OCI-LY3 (cell line): ENCODE measurements at regions not wholly inside any gene's neighbourhood (a gene's known extent, or its start where the extent isn't known, plus 50 kb on each side); places are given as distances from the start of the nearest gene placed in this dataset.

Experiments used
- H2AFZ ChIP-seq: fragments of 200-600, 300-600 bp; shearing (Covaris generic); 2 replicates; pipeline ENCODE4 v1.6.0; 2014; ENCODE audit warnings: antibody characterized with exemption, low read depth, low read length
- H3K27ac ChIP-seq: fragments of 200-600, 300-600 bp; sonication (generic); 2 replicates; pipeline ENCODE4 v1.5.1; 2014; ENCODE audit warnings: mild to moderate bottlenecking, low read length, moderate library complexity, mixed read lengths
- H3K27me3 ChIP-seq: fragments of 200-600, 300-600 bp; sonication (generic); 2 replicates; pipeline ENCODE4 v1.6.1; 2014; ENCODE audit warnings: low read depth, low read length, mixed read lengths
- H3K36me3 ChIP-seq: fragments of 200-600, 300-600 bp; sonication (generic); replicated peaks from 2 replicates; pipeline ENCODE3; 2014; ENCODE audit warnings: low read depth, low read length, mixed read lengths
- H3K4me1 ChIP-seq: fragments of 300-600, 200-600 bp; sonication (generic); 2 replicates; pipeline ENCODE4 v1.6.1; 2014; ENCODE audit warnings: low read length, mixed read lengths
- H3K4me2 ChIP-seq: fragments of 200-600, 300-600 bp; sonication (generic); 2 replicates; pipeline ENCODE4 v1.6.1; 2014; ENCODE audit warnings: low read length, mixed read lengths
- H3K4me3 ChIP-seq: fragments of 300-600, 200-600 bp; sonication (generic); 2 replicates; pipeline ENCODE4 v1.5.1; 2014; ENCODE audit warnings: antibody characterized with exemption, mild to moderate bottlenecking, low read length, moderate library complexity
- H3K79me2 ChIP-seq: fragments of 300-600, 200-600 bp; shearing (Covaris generic); 2 replicates; pipeline ENCODE4 v1.6.1; 2014; ENCODE audit warnings: mild to moderate bottlenecking, low read length, mixed read lengths
- H3K9ac ChIP-seq: fragments of 300-600, 200-600 bp; shearing (Covaris generic); 2 replicates; pipeline ENCODE4 v1.6.0; 2014; ENCODE audit warnings: mild to moderate bottlenecking, low read length, moderate library complexity
- H3K9me3 ChIP-seq: fragments of 200-600, 300-600 bp; shearing (Covaris generic); 2 replicates; pipeline ENCODE4 v1.6.1; 2014; ENCODE audit warnings: low read length, mixed read lengths; ENCODE audit not compliant: insufficient read depth
- H4K20me1 ChIP-seq: fragments of 200-600, 300-600 bp; sonication (generic); 2 replicates; pipeline ENCODE4 v1.6.1; 2016; ENCODE audit warnings: low read length, mixed read lengths; ENCODE audit not compliant: insufficient read depth
- EZH2phosphoT487 ChIP-seq: fragments of 200-600 bp; shearing (Covaris generic); IDR thresholded peaks from 2 replicates; pipeline ENCODE4 v1.6.1; 2018; ENCODE audit warnings: antibody characterized with exemption, mixed run types, low read depth
- TF ChIP-seq, protein P1 (sequence below): fragments of 200-600, 300-600 bp; sonication (generic); IDR thresholded peaks from 2 replicates; pipeline ENCODE4 v1.5.1; 2014; ENCODE audit warnings: antibody characterized with exemption, low read length, low read depth

DNA sequence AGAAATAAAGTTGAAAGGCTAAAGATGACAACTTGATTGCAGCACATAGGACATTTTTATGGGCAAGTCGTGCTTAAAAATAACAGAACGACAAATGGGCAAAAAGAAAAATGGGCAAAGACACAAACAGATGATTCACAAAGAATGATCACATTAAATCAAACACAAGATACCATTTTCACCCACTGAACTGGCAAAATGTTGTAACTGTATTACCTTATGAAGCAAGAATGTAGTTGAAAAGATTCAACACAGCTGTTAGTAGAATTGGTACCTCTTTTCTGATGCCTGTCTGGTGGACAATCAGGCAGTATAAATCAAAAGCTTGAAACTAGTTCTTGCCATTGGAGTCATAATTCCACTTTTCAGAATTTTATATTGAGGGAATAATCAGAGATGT lies 81.0 kb upstream of the PALM2AKAP2 start:
- H3K27ac ChIP-seq: no peak overlapping the region

GRCh38 chr9:109704546-109704945 lies 75.5 kb upstream of the PALM2AKAP2 start:
- Histone ChIP-seq H3K9ac (no peak overlapping the region), H3K79me2 (no peaks in the 10 kb centered on the region), H3K9me3 (no peaks in the 10 kb centered on the region), H4K20me1 (no peaks in the 10 kb centered on the region), H2AFZ (no peak overlapping the region), H3K27ac (no peak overlapping the region), H3K4me3 (no peak overlapping the region), H3K27me3 (peaks cover 25% of the 10 kb centered on the region), H3K4me1 (no peaks in the 10 kb centered on the region), H3K4me2 (no peak overlapping the region), H3K36me3 (no peaks in the 10 kb centered on the region)
- TF ChIP-seq EZH2phosphoT487: no peak
- TF ChIP-seq, protein P1, sequence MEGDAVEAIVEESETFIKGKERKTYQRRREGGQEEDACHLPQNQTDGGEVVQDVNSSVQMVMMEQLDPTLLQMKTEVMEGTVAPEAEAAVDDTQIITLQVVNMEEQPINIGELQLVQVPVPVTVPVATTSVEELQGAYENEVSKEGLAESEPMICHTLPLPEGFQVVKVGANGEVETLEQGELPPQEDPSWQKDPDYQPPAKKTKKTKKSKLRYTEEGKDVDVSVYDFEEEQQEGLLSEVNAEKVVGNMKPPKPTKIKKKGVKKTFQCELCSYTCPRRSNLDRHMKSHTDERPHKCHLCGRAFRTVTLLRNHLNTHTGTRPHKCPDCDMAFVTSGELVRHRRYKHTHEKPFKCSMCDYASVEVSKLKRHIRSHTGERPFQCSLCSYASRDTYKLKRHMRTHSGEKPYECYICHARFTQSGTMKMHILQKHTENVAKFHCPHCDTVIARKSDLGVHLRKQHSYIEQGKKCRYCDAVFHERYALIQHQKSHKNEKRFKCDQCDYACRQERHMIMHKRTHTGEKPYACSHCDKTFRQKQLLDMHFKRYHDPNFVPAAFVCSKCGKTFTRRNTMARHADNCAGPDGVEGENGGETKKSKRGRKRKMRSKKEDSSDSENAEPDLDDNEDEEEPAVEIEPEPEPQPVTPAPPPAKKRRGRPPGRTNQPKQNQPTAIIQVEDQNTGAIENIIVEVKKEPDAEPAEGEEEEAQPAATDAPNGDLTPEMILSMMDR: no peak

More for the DNA sequence above, 81.0 kb upstream of the PALM2AKAP2 start:
- H4K20me1 ChIP-seq: no peaks in the 10 kb centered on the region
- no peaks in the 10 kb centered on the region for H3K79me2 ChIP-seq
- H3K4me1 ChIP-seq: no peaks in the 10 kb centered on the region
- H3K9me3 ChIP-seq: no peaks in the 10 kb centered on the region
- no peak overlapping the region for H2AFZ ChIP-seq
- H3K9ac ChIP-seq: no peak overlapping the region
- H3K4me3 ChIP-seq: no peak overlapping the region
- no peak overlapping the region for H3K4me2 ChIP-seq
- TF ChIP-seq EZH2phosphoT487: no peak
- TF ChIP-seq, protein P1: no peak
- H3K36me3 ChIP-seq: no peaks in the 10 kb centered on the region
- peaks cover 24% of the 10 kb centered on the region for H3K27me3 ChIP-seq

GRCh38 chr9:109705515-109705914 lies 74.5 kb upstream of the PALM2AKAP2 start:
- no peak overlapping the region for H2AFZ ChIP-seq
- no peaks in the 10 kb centered on the region for H3K36me3 ChIP-seq
- no peaks in the 10 kb centered on the region for H4K20me1 ChIP-seq
- no peak overlapping the region for H3K4me2 ChIP-seq
- H3K4me3 ChIP-seq: no peak overlapping the region
- H3K79me2 ChIP-seq: no peaks in the 10 kb centered on the region
- H3K9ac ChIP-seq: no peak overlapping the region
- no peak overlapping the region for H3K27ac ChIP-seq
- peaks cover 25% of the 10 kb centered on the region for H3K27me3 ChIP-seq
- H3K4me1 ChIP-seq: no peaks in the 10 kb centered on the region
- no peak for TF ChIP-seq EZH2phosphoT487
- TF ChIP-seq, protein P1: no peak
- no peaks in the 10 kb centered on the region for H3K9me3 ChIP-seq

GRCh38 chr9:109707355-109707754 lies 72.6 kb upstream of the PALM2AKAP2 start:
- Histone ChIP-seq H3K27me3 (peaks cover 35% of the 10 kb centered on the region), H3K79me2 (no peaks in the 10 kb centered on the region), H3K9ac (no peak overlapping the region)

More at GRCh38 chr9:109707355-109707754, 72.6 kb upstream of the PALM2AKAP2 start:
- Histone ChIP-seq H3K4me3 (no peak overlapping the region), H4K20me1 (no peaks in the 10 kb centered on the region), H3K4me1 (no peaks in the 10 kb centered on the region), H3K4me2 (no peak overlapping the region), H3K9me3 (no peaks in the 10 kb centered on the region), H3K36me3 (no peaks in the 10 kb centered on the region), H3K27ac (no peak overlapping the region), H2AFZ (no peak overlapping the region)
- no peak for TF ChIP-seq EZH2phosphoT487
- TF ChIP-seq, protein P1: no peak
